Brain microvascular endothelial cell (primary cell): ENCODE measurements at regions not wholly inside any gene's neighbourhood (a gene's known extent, or its start where the extent isn't known, plus 50 kb on each side); places are given as distances from the start of the nearest gene placed in this dataset.

Experiments used
- DNase-seq: peaks from one replicate; pipeline ENCODE4 v3.0.0-alpha.2; 2020
- H3K27ac ChIP-seq: fragments of 250-450 bp; sonication (Bioruptor Pico); 2 replicates; pipeline ENCODE4 v1.5.1; 2020; ENCODE audit warnings: mild to moderate bottlenecking, moderate library complexity
- H3K27me3 ChIP-seq: fragments of 250-450 bp; sonication (Bioruptor Pico); replicated peaks from 2 replicates; pipeline ENCODE4 v1.5.1; 2020; ENCODE audit warnings: mild to moderate bottlenecking
- H3K36me3 ChIP-seq: fragments of 250-450 bp; sonication (Bioruptor Pico); replicated peaks from 2 replicates; pipeline ENCODE4 v1.5.1; 2020; ENCODE audit warnings: mild to moderate bottlenecking
- H3K4me3 ChIP-seq: 2 replicates; pipeline ENCODE4 v1.5.1; 2011; ENCODE audit warnings: low read depth, mild to moderate bottlenecking, control low read depth, low read length, moderate library complexity
- in situ Hi-C: cut with HindIII; loops from 2 replicates; pipeline ENCODE4 v1.10.0; 2017; ENCODE audit warnings: low sequenced_read_pairs, low pct_ligation_motif_present
- TF ChIP-seq, protein P1 (sequence below): IDR thresholded peaks from 2 replicates; pipeline ENCODE4 v1.5.1; 2011; ENCODE audit warnings: low read depth, mild to moderate bottlenecking, moderate library complexity, low read length, control low read depth, inconsistent platforms; ENCODE audit errors: missing control alignments

- peak overlapping the region; percentile 98 for H3K27ac ChIP-seq
- H3K36me3 ChIP-seq = no peaks in the 10 kb centered on the region
- TF ChIP-seq, protein P1, sequence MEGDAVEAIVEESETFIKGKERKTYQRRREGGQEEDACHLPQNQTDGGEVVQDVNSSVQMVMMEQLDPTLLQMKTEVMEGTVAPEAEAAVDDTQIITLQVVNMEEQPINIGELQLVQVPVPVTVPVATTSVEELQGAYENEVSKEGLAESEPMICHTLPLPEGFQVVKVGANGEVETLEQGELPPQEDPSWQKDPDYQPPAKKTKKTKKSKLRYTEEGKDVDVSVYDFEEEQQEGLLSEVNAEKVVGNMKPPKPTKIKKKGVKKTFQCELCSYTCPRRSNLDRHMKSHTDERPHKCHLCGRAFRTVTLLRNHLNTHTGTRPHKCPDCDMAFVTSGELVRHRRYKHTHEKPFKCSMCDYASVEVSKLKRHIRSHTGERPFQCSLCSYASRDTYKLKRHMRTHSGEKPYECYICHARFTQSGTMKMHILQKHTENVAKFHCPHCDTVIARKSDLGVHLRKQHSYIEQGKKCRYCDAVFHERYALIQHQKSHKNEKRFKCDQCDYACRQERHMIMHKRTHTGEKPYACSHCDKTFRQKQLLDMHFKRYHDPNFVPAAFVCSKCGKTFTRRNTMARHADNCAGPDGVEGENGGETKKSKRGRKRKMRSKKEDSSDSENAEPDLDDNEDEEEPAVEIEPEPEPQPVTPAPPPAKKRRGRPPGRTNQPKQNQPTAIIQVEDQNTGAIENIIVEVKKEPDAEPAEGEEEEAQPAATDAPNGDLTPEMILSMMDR = no peak
- H3K4me3 ChIP-seq = no peak overlapping the region
- peak; percentile 97 for DNase-seq
- no peaks in the 10 kb centered on the region for H3K27me3 ChIP-seq
- in situ Hi-C loops = no loop called here
Measured at GRCh38 chr10:14405076-14406065, 74.6 kb upstream of the FRMD4A start.

DNA sequence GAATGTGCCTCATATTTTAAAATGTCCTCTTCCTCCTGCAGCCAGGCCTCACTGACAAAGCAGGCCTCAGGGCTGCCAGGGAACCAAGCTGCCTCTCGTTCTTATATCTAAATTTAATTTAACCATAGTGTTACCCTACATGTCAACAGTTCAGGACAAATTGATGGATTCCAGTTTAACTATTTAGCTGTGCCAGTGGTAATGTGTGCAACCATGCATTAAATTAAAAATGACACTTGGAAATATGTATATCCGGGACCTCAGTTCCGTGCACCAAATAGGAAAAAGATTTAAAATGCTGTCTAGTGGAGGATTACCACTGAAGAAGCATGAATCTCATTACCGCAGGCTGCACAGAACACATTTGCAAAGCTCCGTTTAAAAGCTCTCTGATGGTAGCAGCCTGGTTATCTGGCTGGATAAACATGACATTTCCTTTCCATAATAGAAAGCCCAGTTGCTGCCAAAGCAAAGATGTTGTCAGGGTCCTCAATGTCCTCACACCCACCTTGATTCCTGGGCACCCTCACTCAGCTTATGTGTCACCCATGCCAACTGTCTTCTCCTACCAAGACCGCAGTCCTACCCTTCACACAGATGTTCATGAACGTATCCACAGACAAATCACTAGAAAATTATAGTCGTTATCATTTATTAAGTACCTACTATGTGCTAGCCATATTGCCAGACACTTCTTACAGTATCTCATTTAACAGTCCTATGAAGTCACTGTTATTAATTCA, 73.3 kb upstream of the FRMD4A start:
- TF ChIP-seq, protein P1 = no peak
- in situ Hi-C loops = no loop called here

DNA sequence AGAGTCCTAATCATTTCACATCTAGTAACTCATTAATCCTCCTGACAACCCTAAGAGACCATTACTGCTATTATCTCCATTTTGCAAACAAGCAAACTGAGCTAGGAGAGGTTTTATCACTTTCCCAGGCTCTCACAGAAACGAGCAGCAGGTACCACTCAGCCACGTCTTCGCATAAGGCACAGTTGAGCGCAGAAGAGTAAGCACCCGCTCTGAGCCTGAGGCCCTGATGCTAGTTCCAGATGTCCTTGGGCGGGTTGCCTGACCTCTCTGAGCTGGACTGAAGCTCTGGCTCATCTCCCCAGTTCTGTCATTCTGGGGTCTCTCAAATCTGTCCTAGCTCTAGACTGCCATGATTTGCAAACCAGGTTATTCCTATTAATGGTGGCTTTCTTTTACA, 72.6 kb upstream of the FRMD4A start:
- TF ChIP-seq, protein P1 = no peak

More for the DNA sequence above, 73.3 kb upstream of the FRMD4A start:
- Histone ChIP-seq H3K27me3 (no peaks in the 10 kb centered on the region), H3K4me3 (no peak overlapping the region), H3K36me3 (no peaks in the 10 kb centered on the region), H3K27ac (peak overlapping the region; percentile 98)
- peak; percentile 24 for DNase-seq

GRCh38 chr10:14399641-14400040, 68.9 kb upstream of the FRMD4A start:
- no peaks in the 10 kb centered on the region for H3K36me3 ChIP-seq
- peak overlapping the region; percentile 22 for H3K27ac ChIP-seq
- in situ Hi-C loops = no loop called here
- TF ChIP-seq, protein P1 = no peak
- no peaks in the 10 kb centered on the region for H3K27me3 ChIP-seq
- no peak for DNase-seq
- H3K4me3 ChIP-seq = no peak overlapping the region

More for the DNA sequence above, 72.6 kb upstream of the FRMD4A start:
- no peaks in the 10 kb centered on the region for H3K27me3 ChIP-seq
- peak overlapping the region; percentile 98 for H3K27ac ChIP-seq
- no peaks in the 10 kb centered on the region for H3K36me3 ChIP-seq
- in situ Hi-C loops = no loop called here
- DNase-seq = no peak
- no peak overlapping the region for H3K4me3 ChIP-seq

GRCh38 chr10:14397066-14397465, 66.3 kb upstream of the FRMD4A start:
- in situ Hi-C loops = no loop called here
- H3K27ac ChIP-seq = peak overlapping the region; percentile 99
- no peak overlapping the region for H3K4me3 ChIP-seq
- TF ChIP-seq, protein P1 = no peak
- H3K36me3 ChIP-seq = no peaks in the 10 kb centered on the region
- peak; percentile 98 for DNase-seq
- no peaks in the 10 kb centered on the region for H3K27me3 ChIP-seq
